Parathyroid adenoma (tissue), 2 donors: ENCODE measurements at regions not wholly inside any gene's neighbourhood (a gene's known extent, or its start where the extent isn't known, plus 50 kb on each side); places are given as distances from the start of the nearest gene placed in this dataset.

ENCODE experiments used
- H2AFZ ChIP-seq: fragments of 300-600 bp; sonication (generic); one replicate; pipeline ENCODE4 v1.7.0; 2017; ENCODE audit warnings: antibody characterized with exemption, mild to moderate bottlenecking
- H3K27ac ChIP-seq: fragments of 300-600 bp; sonication (generic); one replicate; pipeline ENCODE4 v1.7.0; 2017
- H3K27me3 ChIP-seq: fragments of 300-600 bp; sonication (generic); one replicate; pipeline ENCODE4 v1.7.0; 2017; ENCODE audit warnings: low read length; ENCODE audit not compliant: control insufficient read depth, insufficient read depth
- H3K36me3 ChIP-seq: fragments of 300-600 bp; sonication (generic); one replicate; pipeline ENCODE4 v1.7.0; 2017; ENCODE audit warnings: low read length; ENCODE audit not compliant: control insufficient read depth, insufficient read depth
- H3K4me1 ChIP-seq: fragments of 300-600 bp; sonication (generic); one replicate; pipeline ENCODE4 v1.7.0; 2017; ENCODE audit warnings: control low read depth
- H3K4me2 ChIP-seq: fragments of 300-600 bp; sonication (generic); one replicate; pipeline ENCODE4 v1.7.0; 2017; ENCODE audit warnings: low read length
- H3K4me3 ChIP-seq: fragments of 300-600 bp; sonication (generic); one replicate; pipeline ENCODE4 v1.7.0; 2017; ENCODE audit warnings: low read depth, low read length
- H3K79me2 ChIP-seq: fragments of 300-600 bp; sonication (generic); one replicate; pipeline ENCODE4 v1.7.0; 2017; ENCODE audit warnings: control low read depth
- H3K9ac ChIP-seq: fragments of 300-600 bp; sonication (generic); one replicate; pipeline ENCODE4 v1.7.0; 2017; ENCODE audit warnings: mild to moderate bottlenecking
- H3K9me3 ChIP-seq: fragments of 300-600 bp; sonication (generic); one replicate; pipeline ENCODE4 v1.7.0; 2017; ENCODE audit warnings: low read length; ENCODE audit not compliant: control insufficient read depth
- CTCF ChIP-seq: fragments of 300-600 bp; sonication (generic); IDR thresholded peaks from one replicate; pipeline ENCODE4 v1.7.0; 2017; ENCODE audit warnings: antibody characterized with exemption, mild to moderate bottlenecking
- donor health status: primary hyperparathyroidism.

GRCh38 chr5:33276628-33276950 is 164.2 kb upstream of the TARS1 start:
- H3K4me3 ChIP-seq = no peak overlapping the region
- H3K4me2 ChIP-seq = no peak overlapping the region
- no peaks in the 10 kb centered on the region for H3K36me3 ChIP-seq

GRCh38 chr5:33277061-33277650 is 163.6 kb upstream of the TARS1 start:
- TF ChIP-seq CTCF = no peak
- no peaks in the 10 kb centered on the region for H3K36me3 ChIP-seq
- H3K4me3 ChIP-seq = no peak overlapping the region
- H3K9me3 ChIP-seq = no peaks in the 10 kb centered on the region
- H3K27ac ChIP-seq = no peak overlapping the region
- no peak overlapping the region for H3K4me2 ChIP-seq
- no peaks in the 10 kb centered on the region for H3K79me2 ChIP-seq
- H2AFZ ChIP-seq = no peak overlapping the region
- no peaks in the 10 kb centered on the region for H3K4me1 ChIP-seq
- no peaks in the 10 kb centered on the region for H3K27me3 ChIP-seq
- H3K9ac ChIP-seq = no peak overlapping the region

More at GRCh38 chr5:33276628-33276950, 164.2 kb upstream of the TARS1 start:
- Histone ChIP-seq H3K27me3 (no peaks in the 10 kb centered on the region), H2AFZ (no peak overlapping the region), H3K79me2 (no peaks in the 10 kb centered on the region), H3K4me1 (no peaks in the 10 kb centered on the region), H3K9ac (no peak overlapping the region), H3K27ac (no peak overlapping the region), H3K9me3 (no peaks in the 10 kb centered on the region)
- TF ChIP-seq CTCF = no peak

- Histone ChIP-seq H3K4me1 (no peaks in the 10 kb centered on the region), H3K9me3 (no peaks in the 10 kb centered on the region), H3K4me2 (no peak overlapping the region), H3K27ac (no peak overlapping the region), H3K79me2 (no peaks in the 10 kb centered on the region), H3K4me3 (no peak overlapping the region), H2AFZ (no peak overlapping the region), H3K9ac (no peak overlapping the region), H3K36me3 (no peaks in the 10 kb centered on the region), H3K27me3 (no peaks in the 10 kb centered on the region)
- TF ChIP-seq CTCF = no peak
Observed at GRCh38 chr5:33281431-33281843, 159.3 kb upstream of the TARS1 start.

- Histone ChIP-seq H3K9me3 (no peaks in the 10 kb centered on the region), H3K4me2 (no peak overlapping the region), H3K4me1 (no peaks in the 10 kb centered on the region), H3K36me3 (no peaks in the 10 kb centered on the region), H3K9ac (no peak overlapping the region), H3K27me3 (no peaks in the 10 kb centered on the region), H2AFZ (no peak overlapping the region), H3K27ac (no peak overlapping the region), H3K79me2 (no peaks in the 10 kb centered on the region), H3K4me3 (no peak overlapping the region)
- TF ChIP-seq CTCF = no peak
Observed at GRCh38 chr5:33282157-33282556, 158.6 kb upstream of the TARS1 start.

- no peaks in the 10 kb centered on the region for H3K79me2 ChIP-seq
- H3K27ac ChIP-seq = no peak overlapping the region
- no peaks in the 10 kb centered on the region for H3K36me3 ChIP-seq
- H3K4me2 ChIP-seq = no peak overlapping the region
- H3K27me3 ChIP-seq = no peaks in the 10 kb centered on the region
- H3K4me3 ChIP-seq = no peak overlapping the region
- H2AFZ ChIP-seq = no peak overlapping the region
- no peak for TF ChIP-seq CTCF
- no peak overlapping the region for H3K9ac ChIP-seq
- H3K9me3 ChIP-seq = no peaks in the 10 kb centered on the region
- H3K4me1 ChIP-seq = no peaks in the 10 kb centered on the region
Observed at GRCh38 chr5:33282696-33283095, 158.1 kb upstream of the TARS1 start.
